ENCODE measurements at regions not wholly inside any gene's neighbourhood (a gene's known extent, or its start where the extent isn't known, plus 50 kb on each side); places are given as distances from the start of the nearest gene placed in this dataset.
"Not testable (repeated sequence)": the region's sequence is repeated elsewhere in the genome, so short reads cannot be mapped to it uniquely, and the experiment has no call there.

- no peak for DNase-seq (ENCODE audit: low read depth in 4 of 4, low spot score in 3 of 4)
These were observed 50.4 kb upstream of the SOD1 start for GRCh38 chr21:31609081-31609480.

- no peak for DNase-seq (ENCODE audit: low read depth in 4 of 4, low spot score in 3 of 4)
These were observed 51.7 kb upstream of the SOD1 start for GRCh38 chr21:31607791-31608190.

- DNase-seq (ENCODE audit: low read depth in 4 of 4, low spot score in 3 of 4): no peak
These were observed 53.2 kb upstream of the SOD1 start for GRCh38 chr21:31606081-31606874.

- peak; percentile 32 to 60 (median 37) for DNase-seq (ENCODE audit: low read depth in 4 of 4, low spot score in 3 of 4)
These were observed 54.8 kb upstream of the SOD1 start for GRCh38 chr21:31604591-31605190.

- DNase-seq (ENCODE audit: low read depth in 4 of 4, low spot score in 3 of 4): no peak
These were observed 59.9 kb upstream of the SOD1 start for GRCh38 chr21:31599563-31599962.

GRCh38 chr21:31599013-31599412, 60.5 kb upstream of the SOD1 start:
- DNase-seq (ENCODE audit: low read depth in 4 of 4, low spot score in 3 of 4): no peak

- DNase-seq (ENCODE audit: low read depth in 4 of 4, low spot score in 3 of 4): no peak
These were observed 61.8 kb upstream of the SOD1 start for GRCh38 chr21:31597683-31598082.

GRCh38 chr21:31596055-31596454, 63.4 kb upstream of the SOD1 start:
- DNase-seq (ENCODE audit: low read depth in 4 of 4, low spot score in 3 of 4): no peak

GRCh38 chr21:31594726-31595125, 64.8 kb upstream of the SOD1 start:
- no peak for DNase-seq (ENCODE audit: low read depth in 4 of 4, low spot score in 3 of 4)

- no peak for DNase-seq (ENCODE audit: low read depth in 4 of 4, low spot score in 3 of 4)
These were observed 65.2 kb upstream of the SOD1 start for GRCh38 chr21:31594279-31594678.

- no peak for DNase-seq (ENCODE audit: low read depth in 4 of 4, low spot score in 3 of 4)
These were observed 66.4 kb upstream of the SOD1 start for GRCh38 chr21:31592963-31593560.

GRCh38 chr21:31592516-31592915, 67.0 kb upstream of the SOD1 start:
- no peak for DNase-seq (ENCODE audit: low read depth in 4 of 4, low spot score in 3 of 4)

- no peak for DNase-seq (ENCODE audit: low read depth in 4 of 4, low spot score in 3 of 4)
These were observed 69.7 kb upstream of the SOD1 start for GRCh38 chr21:31589820-31590219.

- DNase-seq (ENCODE audit: low read depth in 4 of 4, low spot score in 3 of 4): no peak
These were observed 73.4 kb upstream of the SOD1 start for GRCh38 chr21:31586118-31586517.

- not testable (repeated sequence) for DNase-seq (ENCODE audit: low read depth in 4 of 4, low spot score in 3 of 4)
These were observed 75.6 kb upstream of the SOD1 start for GRCh38 chr21:31583937-31584336.

GRCh38 chr21:31583498-31583897, 76.0 kb upstream of the SOD1 start:
- DNase-seq (ENCODE audit: low read depth in 4 of 4, low spot score in 3 of 4): no peak

- peak in 2 of 4 donors; percentile 47 to 48 for DNase-seq (ENCODE audit: low read depth in 4 of 4, low spot score in 3 of 4)
These were observed 78.6 kb upstream of the SOD1 start for GRCh38 chr21:31580866-31581276.

- no peak for DNase-seq (ENCODE audit: low read depth in 4 of 4, low spot score in 3 of 4)
These were observed 82.2 kb upstream of the SOD1 start for GRCh38 chr21:31577271-31577670.

- no peak for DNase-seq (ENCODE audit: low read depth in 4 of 4, low spot score in 3 of 4)
These were observed 83.1 kb upstream of the SOD1 start for GRCh38 chr21:31576428-31576827.

GRCh38 chr21:31573217-31573616, 86.3 kb upstream of the SOD1 start:
- no peak for DNase-seq (ENCODE audit: low read depth in 4 of 4, low spot score in 3 of 4)

GRCh38 chr21:31571879-31572278, 87.6 kb upstream of the SOD1 start:
- DNase-seq (ENCODE audit: low read depth in 4 of 4, low spot score in 3 of 4): no peak

Measured in left renal pelvis (tissue), 4 donors.